OCI-M1 (cell line): ENCODE measurements at regions not wholly inside any gene's neighbourhood (a gene's known extent, or its start where the extent isn't known, plus 50 kb on each side); places are given as distances from the start of the nearest gene placed in this dataset.
"Not testable (repeated sequence)": the region's sequence is repeated elsewhere in the genome, so short reads cannot be mapped to it uniquely, and the experiment has no call there.

ENCODE experiments used
- DNase-seq: peaks from one replicate; lab custom pipeline; 2025; lab: John Stamatoyannopoulos, UW

DNA sequence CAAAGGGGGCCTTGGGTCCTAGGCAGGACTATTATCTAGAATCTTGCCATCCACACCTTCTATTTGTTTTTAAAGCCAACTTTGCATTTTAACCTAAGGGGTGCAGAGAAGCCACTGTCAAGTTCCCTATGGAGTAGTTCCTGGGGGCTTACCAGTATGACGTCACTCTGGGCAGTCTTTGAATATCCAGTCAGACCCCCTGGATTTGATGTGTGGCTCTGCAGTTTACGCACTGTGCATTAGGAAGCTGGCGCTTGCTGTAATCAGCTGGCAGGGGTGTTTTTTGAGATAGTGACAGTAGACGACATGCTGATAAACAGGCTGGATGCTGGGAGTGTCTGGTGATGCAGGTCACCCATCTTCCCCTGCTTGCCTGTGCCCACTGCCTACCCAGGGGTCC lies 892.7 kb upstream of the ZNF722 start:
- no peak for DNase-seq

- no peak for DNase-seq
Observed at GRCh38 chr7:63106506-63107388, 891.9 kb upstream of the ZNF722 start.

DNA sequence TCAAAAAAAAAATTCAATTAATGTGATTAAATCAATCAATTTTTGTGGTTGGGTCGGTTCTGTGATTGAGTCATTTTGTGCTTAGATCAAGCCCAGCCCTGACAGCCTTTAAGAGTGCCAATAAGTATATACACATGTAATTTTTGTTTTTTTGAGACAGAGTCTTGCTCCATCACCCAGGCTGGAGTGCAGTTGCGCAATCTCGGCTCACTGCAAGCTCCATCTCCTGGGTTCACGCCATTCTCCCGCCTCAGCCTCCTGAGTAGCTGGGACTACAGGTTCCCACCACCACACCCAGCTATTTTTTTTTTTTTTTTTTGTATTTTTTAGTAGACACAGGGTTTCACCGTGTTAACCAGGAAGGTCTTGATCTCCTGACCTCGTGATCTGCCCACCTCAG lies 887.1 kb upstream of the ZNF722 start:
- DNase-seq = not testable (repeated sequence)

DNA sequence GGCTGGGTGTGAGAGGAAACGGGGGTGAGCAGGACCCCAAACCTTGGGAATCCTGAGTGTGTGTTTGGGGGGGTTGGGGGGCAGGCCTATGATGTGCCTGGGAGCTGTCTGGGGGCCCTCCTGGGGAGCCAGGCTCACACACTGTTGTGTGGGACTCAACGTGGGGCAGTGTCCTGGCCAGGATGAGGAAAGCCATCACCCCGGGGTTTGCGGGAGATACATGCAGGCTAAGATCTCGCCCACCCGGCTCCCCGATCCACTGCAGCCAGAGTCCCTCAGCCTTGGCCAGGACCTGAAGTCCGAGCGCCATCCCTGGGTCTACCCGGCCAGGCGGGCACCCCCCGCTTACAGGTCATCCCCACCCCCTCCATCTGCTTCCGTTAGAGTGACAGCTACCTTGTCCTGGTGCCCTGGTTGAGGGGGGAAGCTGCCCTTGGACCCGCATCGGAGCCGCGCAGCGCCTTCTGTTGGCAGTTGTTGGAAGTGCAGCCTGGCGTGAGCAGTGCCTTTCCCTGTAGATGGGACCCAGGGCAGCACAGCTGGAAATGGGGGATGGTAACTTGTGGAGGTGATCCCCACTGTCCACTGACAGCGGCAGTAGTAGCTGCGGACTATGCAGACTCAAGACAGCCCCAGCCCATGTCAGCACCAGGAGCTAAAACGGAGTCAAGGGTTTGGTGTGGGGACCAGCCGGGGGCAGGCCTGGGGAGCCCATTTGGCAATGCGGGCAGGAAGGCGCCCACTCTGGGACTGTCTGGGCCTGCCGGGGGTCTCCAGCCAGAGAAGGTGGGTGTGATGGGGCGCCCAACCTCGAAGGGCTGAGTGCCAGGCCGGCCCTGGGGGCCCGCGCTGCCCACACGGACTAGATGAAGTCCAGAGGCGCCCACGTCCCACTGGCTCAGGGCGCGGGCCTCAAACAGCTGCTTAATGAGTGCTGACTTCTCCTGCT lies 885.6 kb upstream of the ZNF722 start:
- DNase-seq = no peak

GRCh38 chr7:63113713-63114285 lies 884.9 kb upstream of the ZNF722 start:
- no peak for DNase-seq

GRCh38 chr7:63114371-63114985 lies 884.2 kb upstream of the ZNF722 start:
- DNase-seq = no peak
